OCI-M1 (cell line): ENCODE measurements at regions not wholly inside any gene's neighbourhood (a gene's known extent, or its start where the extent isn't known, plus 50 kb on each side); places are given as distances from the start of the nearest gene placed in this dataset.

Source experiments
- DNase-seq: peaks from one replicate; lab custom pipeline; 2025; lab: John Stamatoyannopoulos, UW

- DNase-seq: no peak
Observed at GRCh38 chr3:126266850-126267168, 86.4 kb upstream of the ALDH1L1 start.

GRCh38 chr3:126266291-126266840, 86.0 kb upstream of the ALDH1L1 start:
- no peak for DNase-seq

DNA sequence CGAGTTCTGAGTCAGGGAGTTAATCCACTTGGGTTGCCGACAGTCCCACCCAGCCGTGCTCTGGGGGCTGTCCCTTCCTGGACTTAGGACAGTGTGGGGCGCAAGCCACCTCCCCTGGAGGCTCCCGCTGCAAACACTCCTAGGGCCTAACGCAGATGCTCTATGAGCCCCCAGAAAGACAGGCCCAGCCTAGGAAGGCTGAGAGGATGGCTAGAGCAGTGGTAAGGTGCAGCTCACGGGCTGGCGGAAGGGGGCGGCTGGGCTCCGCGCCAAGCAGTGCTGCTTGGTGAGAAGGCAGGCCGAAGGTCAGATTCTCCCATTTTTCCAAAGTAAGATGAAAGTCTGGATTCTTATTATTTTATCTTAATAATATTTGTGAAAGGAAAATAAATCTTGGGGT, 84.6 kb upstream of the ALDH1L1 start:
- DNase-seq: no peak

DNA sequence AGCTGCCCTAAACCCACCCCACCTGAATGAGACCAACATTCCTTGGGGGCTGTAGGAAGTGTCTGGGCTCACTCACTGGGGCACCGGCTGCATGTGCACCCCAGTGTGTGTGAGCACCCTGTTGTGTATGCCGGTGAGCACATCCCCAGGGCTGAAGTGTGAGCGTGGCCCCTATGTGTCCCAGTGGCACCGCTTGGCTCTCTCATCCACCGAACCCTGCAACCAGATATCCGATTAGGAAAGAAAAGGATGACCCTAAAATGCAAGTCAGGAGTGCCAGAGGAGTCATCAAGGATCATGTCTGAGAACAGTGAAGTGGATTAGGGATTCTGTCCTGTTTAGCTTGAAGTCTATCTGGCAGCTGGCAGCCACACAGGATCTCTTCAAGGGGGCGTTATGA, 84.0 kb upstream of the ALDH1L1 start:
- no peak for DNase-seq

- DNase-seq: no peak
Observed at GRCh38 chr3:126263971-126264370, 83.6 kb upstream of the ALDH1L1 start.

DNA sequence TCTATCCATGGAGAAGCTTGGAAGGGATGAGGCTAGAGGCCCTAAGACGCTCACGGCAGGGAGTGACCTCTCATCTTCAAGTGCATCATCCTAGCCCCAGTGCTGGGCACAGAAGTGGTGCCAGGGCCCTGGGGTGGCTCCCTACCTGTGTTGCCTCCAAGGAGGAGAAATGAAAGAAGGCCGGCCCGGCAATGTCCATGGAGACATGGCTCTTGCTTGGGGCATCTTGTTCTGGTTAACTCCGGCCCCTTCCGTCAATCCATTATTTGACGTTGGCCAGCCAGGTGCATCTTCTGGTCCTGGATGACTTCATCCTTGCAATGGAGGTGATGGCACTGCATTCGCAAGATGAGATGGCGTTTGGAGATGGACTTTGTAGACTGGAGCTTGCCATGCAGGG, 83.2 kb upstream of the ALDH1L1 start:
- no peak for DNase-seq

- no peak for DNase-seq
Observed at GRCh38 chr3:126262227-126262626, 81.8 kb upstream of the ALDH1L1 start.

GRCh38 chr3:126261037-126261436, 80.7 kb upstream of the ALDH1L1 start:
- DNase-seq: peak; percentile 91

- DNase-seq: peak; percentile 43
Observed at GRCh38 chr3:126259411-126260391, 79.3 kb upstream of the ALDH1L1 start.

- peak; percentile 48 for DNase-seq
Observed at GRCh38 chr3:126258670-126259069, 78.3 kb upstream of the ALDH1L1 start.

- DNase-seq: no peak
Observed at GRCh38 chr3:126257984-126258383, 77.6 kb upstream of the ALDH1L1 start.

DNA sequence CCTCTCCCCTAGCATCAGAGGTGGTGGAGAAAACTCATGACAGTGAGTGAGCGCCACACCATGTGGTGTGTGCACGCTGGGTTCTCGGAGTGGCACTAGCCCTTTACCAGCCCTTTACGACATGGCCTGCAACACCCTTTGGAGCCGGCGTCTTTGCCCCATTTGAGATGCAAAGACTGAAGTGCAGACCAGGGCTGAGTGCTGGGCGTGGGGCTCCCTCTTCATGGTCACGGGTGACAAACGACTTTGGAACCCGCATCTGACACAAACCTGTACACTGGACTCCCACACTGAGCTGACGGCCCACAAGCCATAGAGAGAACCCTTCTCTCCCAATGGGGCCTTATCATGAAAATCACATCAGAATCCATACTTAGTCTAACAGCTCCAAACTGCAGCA, 76.8 kb upstream of the ALDH1L1 start:
- no peak for DNase-seq

DNA sequence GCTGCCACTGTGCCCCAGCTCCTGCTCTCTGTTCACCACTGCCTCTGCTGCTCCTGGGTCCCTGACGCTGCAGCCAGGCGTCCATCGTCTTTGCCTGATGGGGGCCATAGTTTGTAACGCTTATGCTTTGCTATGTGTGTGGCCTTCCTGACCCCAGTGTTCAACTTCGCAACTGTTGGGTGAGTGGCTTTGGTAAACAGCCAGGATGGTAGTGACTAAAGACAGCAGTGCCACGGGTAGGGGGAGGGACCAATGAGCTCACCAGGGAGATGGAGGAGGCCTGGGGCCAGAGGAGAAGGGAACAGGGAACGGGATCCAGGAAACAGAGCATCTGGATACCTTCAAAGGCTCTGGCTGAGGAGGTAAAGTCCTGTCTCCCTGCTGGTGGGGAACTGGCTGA, 75.9 kb upstream of the ALDH1L1 start:
- no peak for DNase-seq

GRCh38 chr3:126253072-126253471, 72.7 kb upstream of the ALDH1L1 start:
- no peak for DNase-seq

DNA sequence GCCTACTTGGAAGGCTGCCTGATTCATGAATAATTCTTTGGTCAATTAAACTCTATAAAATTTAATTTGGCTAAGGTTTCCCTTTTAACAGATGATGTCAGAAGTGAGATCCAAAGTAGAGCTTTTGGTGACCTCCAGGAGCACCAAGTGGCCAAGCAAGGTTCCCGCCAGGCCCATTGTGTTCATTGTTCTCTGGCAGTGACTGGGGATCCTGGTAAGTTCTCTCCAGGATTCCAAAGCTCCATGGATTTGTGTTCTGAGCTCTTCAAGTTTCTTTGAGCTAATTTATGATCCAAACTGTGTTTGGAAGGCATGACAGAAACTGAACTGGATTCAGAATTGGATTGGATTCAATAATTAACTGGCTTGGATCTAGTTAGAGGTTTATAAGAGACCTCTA, 72.0 kb upstream of the ALDH1L1 start:
- DNase-seq: no peak

- peak; percentile 44 for DNase-seq
Observed at GRCh38 chr3:126245811-126246727, 65.7 kb upstream of the ALDH1L1 start.
